NCI-H345 (cell line): ENCODE measurements at regions not wholly inside any gene's neighbourhood (a gene's known extent, or its start where the extent isn't known, plus 50 kb on each side); places are given as distances from the start of the nearest gene placed in this dataset.

Source experiments
- DNase-seq: peaks from one replicate; lab custom pipeline; 2025; lab: John Stamatoyannopoulos, UW

GRCh38 chr4:11268149-11268548 lies 160.5 kb downstream of the HS3ST1 start:
- DNase-seq, result no peak

- DNase-seq, result no peak
These were observed 163.9 kb downstream of the HS3ST1 start for GRCh38 chr4:11264841-11265240.

- no peak for DNase-seq
These were observed 164.3 kb downstream of the HS3ST1 start for GRCh38 chr4:11264346-11264745.

- DNase-seq, result no peak
These were observed 165.5 kb downstream of the HS3ST1 start for GRCh38 chr4:11263208-11263607.

GRCh38 chr4:11261066-11261850 lies 167.4 kb downstream of the HS3ST1 start:
- DNase-seq, result no peak

- peak; percentile 30 for DNase-seq
These were observed 168.9 kb downstream of the HS3ST1 start for GRCh38 chr4:11259837-11260236.

- no peak for DNase-seq
These were observed 176.5 kb downstream of the HS3ST1 start for GRCh38 chr4:11252149-11252548.

- DNase-seq, result no peak
These were observed 178.2 kb downstream of the HS3ST1 start for GRCh38 chr4:11250510-11250909.

GRCh38 chr4:11232015-11232414 lies 196.7 kb downstream of the HS3ST1 start:
- DNase-seq, result no peak

- no peak for DNase-seq
These were observed 197.8 kb downstream of the HS3ST1 start for GRCh38 chr4:11230866-11231265.

GRCh38 chr4:11228530-11228929 lies 200.2 kb downstream of the HS3ST1 start:
- DNase-seq, result peak; percentile 62

- peak; percentile 95 for DNase-seq
These were observed 205.4 kb downstream of the HS3ST1 start for GRCh38 chr4:11223311-11223710.

- no peak for DNase-seq
These were observed 210.0 kb downstream of the HS3ST1 start for GRCh38 chr4:11218692-11219091.

- DNase-seq, result no peak
These were observed 212.2 kb downstream of the HS3ST1 start for GRCh38 chr4:11216520-11216919.

GRCh38 chr4:11214281-11214680 lies 214.4 kb downstream of the HS3ST1 start:
- no peak for DNase-seq

- no peak for DNase-seq
These were observed 218.9 kb downstream of the HS3ST1 start for GRCh38 chr4:11209826-11210225.

GRCh38 chr4:11201256-11201655 lies 227.4 kb downstream of the HS3ST1 start:
- DNase-seq, result no peak

GRCh38 chr4:11198516-11199305 lies 230.0 kb downstream of the HS3ST1 start:
- DNase-seq, result no peak

- DNase-seq, result no peak
These were observed 230.9 kb downstream of the HS3ST1 start for GRCh38 chr4:11197631-11198341.

GRCh38 chr4:11196927-11197522 lies 231.7 kb downstream of the HS3ST1 start:
- DNase-seq, result no peak

GRCh38 chr4:11194431-11194830 lies 234.3 kb downstream of the HS3ST1 start:
- no peak for DNase-seq

- no peak for DNase-seq
These were observed 238.9 kb downstream of the HS3ST1 start for GRCh38 chr4:11189756-11190155.
